Large intestine (tissue), 3 donors: ENCODE measurements at regions not wholly inside any gene's neighbourhood (a gene's known extent, or its start where the extent isn't known, plus 50 kb on each side); places are given as distances from the start of the nearest gene placed in this dataset.

ENCODE experiments used
- DNase-seq, 2 donors: peaks; one replicate each; pipeline versions ENCODE4 v3.0.0 to v3.0.0-alpha.2; 2013
- H3K27ac ChIP-seq: one replicate; pipeline ENCODE4 v1.5.1; 2013; ENCODE audit warnings: low read length
- H3K27me3 ChIP-seq: 2 replicates; pipeline ENCODE4 v1.6.1; 2013; ENCODE audit warnings: low read length; ENCODE audit not compliant: control insufficient read depth, insufficient read depth
- H3K36me3 ChIP-seq: 2 replicates; pipeline ENCODE4 v1.6.1; 2013; ENCODE audit warnings: low read length; ENCODE audit not compliant: control insufficient read depth, insufficient read depth
- H3K4me1 ChIP-seq: one replicate; pipeline ENCODE4 v1.6.1; 2013; ENCODE audit warnings: low read length; ENCODE audit not compliant: control insufficient read depth, insufficient read depth
- H3K4me3 ChIP-seq: one replicate; pipeline ENCODE4 v1.5.1; 2013; ENCODE audit warnings: low read length
- H3K9me3 ChIP-seq: one replicate; pipeline ENCODE4 v1.6.1; 2013; ENCODE audit warnings: mild to moderate bottlenecking, low read depth, low read length, moderate library complexity; ENCODE audit not compliant: control insufficient read depth
- WGBS: methylation state at CpG from one replicate; pipeline ENCODE4 v1.1.5; 2013; ENCODE audit warnings: low lambda C conversion rate; ENCODE audit not compliant: insufficient coverage; 5-methylcytosine and 5-hydroxymethylcytosine counted together

GRCh38 chr1:234721476-234722269 is 111.7 kb upstream of the IRF2BP2 start:
- Histone ChIP-seq H3K27me3 (no peaks in the 10 kb centered on the region), H3K9me3 (no peaks in the 10 kb centered on the region), H3K4me3 (no peak overlapping the region), H3K36me3 (no peaks in the 10 kb centered on the region), H3K27ac (peak overlapping the region; percentile 95), H3K4me1 (peaks cover 96% of the 10 kb centered on the region)
- 40% methylated on average over 1 of the region's 12 CpGs for WGBS
- peak in 1 of 2 donors; percentile 72 for DNase-seq

- Histone ChIP-seq H3K9me3 (no peaks in the 10 kb centered on the region), H3K4me1 (peaks cover 96% of the 10 kb centered on the region), H3K27me3 (no peaks in the 10 kb centered on the region), H3K27ac (peak overlapping the region; percentile 95), H3K4me3 (no peak overlapping the region), H3K36me3 (no peaks in the 10 kb centered on the region)
- WGBS = no CpG with 5 or more reads among the region's 15 CpGs
- DNase-seq = no peak
Measured at GRCh38 chr1:234720709-234721441, 110.9 kb upstream of the IRF2BP2 start.

- peak in 1 of 2 donors; percentile 30 for DNase-seq
- no peaks in the 10 kb centered on the region for H3K27me3 ChIP-seq
- no peak overlapping the region for H3K4me3 ChIP-seq
- H3K9me3 ChIP-seq = no peaks in the 10 kb centered on the region
- H3K4me1 ChIP-seq = peaks cover 95% of the 10 kb centered on the region
- WGBS = no CpG with 5 or more reads among the region's 8 CpGs
- H3K36me3 ChIP-seq = no peaks in the 10 kb centered on the region
- H3K27ac ChIP-seq = peak overlapping the region; percentile 86
Measured at GRCh38 chr1:234719454-234720251, 109.7 kb upstream of the IRF2BP2 start.

- no peak for DNase-seq
- H3K4me3 ChIP-seq = no peak overlapping the region
- no peaks in the 10 kb centered on the region for H3K9me3 ChIP-seq
- no peaks in the 10 kb centered on the region for H3K36me3 ChIP-seq
- H3K27ac ChIP-seq = peak overlapping the region; percentile 86
- WGBS = no CpG with 5 or more reads among the region's 10 CpGs
- peaks cover 94% of the 10 kb centered on the region for H3K4me1 ChIP-seq
- no peaks in the 10 kb centered on the region for H3K27me3 ChIP-seq
Measured at GRCh38 chr1:234718496-234719453, 108.8 kb upstream of the IRF2BP2 start.

GRCh38 chr1:234716908-234717375 is 107.0 kb upstream of the IRF2BP2 start:
- WGBS = no CpG with 5 or more reads among the region's 15 CpGs
- Histone ChIP-seq H3K27ac (peak overlapping the region; percentile 86), H3K4me3 (no peak overlapping the region), H3K27me3 (no peaks in the 10 kb centered on the region), H3K4me1 (peaks cover 94% of the 10 kb centered on the region), H3K36me3 (no peaks in the 10 kb centered on the region), H3K9me3 (no peaks in the 10 kb centered on the region)
- DNase-seq = peak; percentile 57 to 86

- no peaks in the 10 kb centered on the region for H3K9me3 ChIP-seq
- 40% methylated on average over 1 of the region's 10 CpGs for WGBS
- DNase-seq = peak; percentile 74 to 91
- H3K36me3 ChIP-seq = no peaks in the 10 kb centered on the region
- H3K4me1 ChIP-seq = peaks cover 90% of the 10 kb centered on the region
- no peaks in the 10 kb centered on the region for H3K27me3 ChIP-seq
- H3K4me3 ChIP-seq = peak overlapping the region; percentile 6
- H3K27ac ChIP-seq = peak overlapping the region; percentile 86
Measured at GRCh38 chr1:234715252-234716014, 105.5 kb upstream of the IRF2BP2 start.

- H3K4me3 ChIP-seq = no peak overlapping the region
- no peaks in the 10 kb centered on the region for H3K36me3 ChIP-seq
- no peaks in the 10 kb centered on the region for H3K9me3 ChIP-seq
- peak overlapping the region; percentile 0 for H3K27ac ChIP-seq
- WGBS = no CpG with 5 or more reads among the region's 5 CpGs
- DNase-seq = no peak
- H3K4me1 ChIP-seq = peaks cover 88% of the 10 kb centered on the region
- no peaks in the 10 kb centered on the region for H3K27me3 ChIP-seq
Measured at GRCh38 chr1:234713859-234714258, 103.9 kb upstream of the IRF2BP2 start.

GRCh38 chr1:234713440-234713839 is 103.5 kb upstream of the IRF2BP2 start:
- peak overlapping the region; percentile 76 for H3K27ac ChIP-seq

GRCh38 chr1:234712891-234713305 is 102.9 kb upstream of the IRF2BP2 start:
- H3K27ac ChIP-seq = peak overlapping the region; percentile 76
- no peaks in the 10 kb centered on the region for H3K9me3 ChIP-seq
- H3K4me3 ChIP-seq = no peak overlapping the region
- H3K27me3 ChIP-seq = no peaks in the 10 kb centered on the region
- no CpG with 5 or more reads among the region's 5 CpGs for WGBS
- H3K4me1 ChIP-seq = peaks cover 79% of the 10 kb centered on the region
- no peaks in the 10 kb centered on the region for H3K36me3 ChIP-seq
- peak; percentile 72 to 83 for DNase-seq

More at GRCh38 chr1:234713440-234713839, 103.5 kb upstream of the IRF2BP2 start:
- WGBS = no CpG with 5 or more reads among the region's 11 CpGs
- peaks cover 85% of the 10 kb centered on the region for H3K4me1 ChIP-seq
- no peaks in the 10 kb centered on the region for H3K36me3 ChIP-seq
- DNase-seq = no peak
- H3K9me3 ChIP-seq = no peaks in the 10 kb centered on the region
- H3K27me3 ChIP-seq = no peaks in the 10 kb centered on the region
- no peak overlapping the region for H3K4me3 ChIP-seq
